Natural killer cell treated with Interleukin-12 subunit alpha and Interleukin-12 subunit beta and Interleukin-15 and Interleukin-18, amount 100 ng/mL, for 72 hours (primary cell): ENCODE measurements at regions not wholly inside any gene's neighbourhood (a gene's known extent, or its start where the extent isn't known, plus 50 kb on each side); places are given as distances from the start of the nearest gene placed in this dataset.

Experiments used
- ATAC-seq, 2 donors: fragments of 150-1000 bp; cut with Tn5 transposase in 1 of 2; sonication (Bioruptor Pico), chemical (Tn5 transposase) in 1 of 2; 2 replicates each; pipeline ENCODE4 v1.10.0; 2021
- DNase-seq: peaks from one replicate; pipeline ENCODE4 v3.0.0; 2022; ENCODE audit warnings: low spot score
- H3K27ac Mint-ChIP-seq, 2 donors: 1 replicate in 1 of 2; 2 replicates in 1 of 2; pipeline ENCODE4 v1.8.0; 2022; ENCODE audit warnings: mixed read lengths in 2 of 2, mild to moderate bottlenecking in 1 of 2, moderate library complexity in 1 of 2
- H3K27me3 Mint-ChIP-seq, 2 donors: 1 replicate in 1 of 2; 2 replicates in 1 of 2; pipeline ENCODE4 v1.8.0; 2022; ENCODE audit warnings: mixed read lengths in 2 of 2
- H3K36me3 Mint-ChIP-seq: one replicate; pipeline ENCODE4 v1.8.0; 2022; ENCODE audit warnings: mixed read lengths
- H3K4me1 Mint-ChIP-seq, 2 donors: 1 replicate in 1 of 2; 2 replicates in 1 of 2; pipeline ENCODE4 v1.8.0; 2022; ENCODE audit warnings: low read depth in 2 of 2, mixed read lengths in 2 of 2, mild to moderate bottlenecking in 1 of 2
- H3K4me3 Mint-ChIP-seq: one replicate; pipeline ENCODE4 v1.8.0; 2022; ENCODE audit warnings: mixed read lengths
- H3K9me3 Mint-ChIP-seq: 2 replicates; pipeline ENCODE4 v1.8.0; 2022; ENCODE audit warnings: mixed read lengths

- Mint-ChIP-seq H3K4me3 (no peak overlapping the region), H3K27ac (peak overlapping the region in 1 of 2 donors; percentile 2), H3K4me1 (peaks cover 8 to 13% of the 10 kb centered on the region in 2 donors), H3K36me3 (no peaks in the 10 kb centered on the region), H3K27me3 (peaks cover 3 to 8% of the 10 kb centered on the region in 2 donors), H3K9me3 (no peaks in the 10 kb centered on the region)
- DNase-seq (peak; percentile 79), ATAC-seq (peak; percentile 82 to 85)
Observed at GRCh38 chr6:20291764-20292580, 79.7 kb upstream of the MBOAT1 start.

GRCh38 chr6:20292905-20293304 is 80.6 kb upstream of the MBOAT1 start:
- no peak for DNase-seq
- peaks cover 8 to 13% of the 10 kb centered on the region in 2 donors for H3K4me1 Mint-ChIP-seq
- peaks cover 2 to 8% of the 10 kb centered on the region in 2 donors for H3K27me3 Mint-ChIP-seq
- no peak for ATAC-seq
- no peaks in the 10 kb centered on the region for H3K9me3 Mint-ChIP-seq
- H3K36me3 Mint-ChIP-seq, result no peaks in the 10 kb centered on the region
- no peak overlapping the region for H3K27ac Mint-ChIP-seq
- H3K4me3 Mint-ChIP-seq, result no peak overlapping the region

- DNase-seq (no peak), ATAC-seq (no peak)
- H3K4me1 Mint-ChIP-seq, result no peaks in the 10 kb centered on the region
- no peaks in the 10 kb centered on the region for H3K9me3 Mint-ChIP-seq
- H3K27ac Mint-ChIP-seq, result no peak overlapping the region
- no peaks in the 10 kb centered on the region for H3K36me3 Mint-ChIP-seq
- H3K27me3 Mint-ChIP-seq, result no peaks in the 10 kb centered on the region
- H3K4me3 Mint-ChIP-seq, result no peak overlapping the region
Observed at GRCh38 chr6:20301256-20301655, 89.0 kb upstream of the MBOAT1 start.

- Mint-ChIP-seq H3K4me3 (no peak overlapping the region), H3K27me3 (no peaks in the 10 kb centered on the region), H3K9me3 (no peaks in the 10 kb centered on the region), H3K36me3 (no peaks in the 10 kb centered on the region), H3K27ac (no peak overlapping the region), H3K4me1 (no peaks in the 10 kb centered on the region)
- no peak for DNase-seq
- ATAC-seq, result no peak
Observed at GRCh38 chr6:20302168-20302567, 89.9 kb upstream of the MBOAT1 start.

GRCh38 chr6:20302702-20303251 is 90.5 kb upstream of the MBOAT1 start:
- no peak for ATAC-seq
- H3K9me3 Mint-ChIP-seq, result no peaks in the 10 kb centered on the region
- no peaks in the 10 kb centered on the region for H3K36me3 Mint-ChIP-seq
- no peaks in the 10 kb centered on the region for H3K4me1 Mint-ChIP-seq
- no peaks in the 10 kb centered on the region for H3K27me3 Mint-ChIP-seq
- no peak overlapping the region for H3K27ac Mint-ChIP-seq
- no peak overlapping the region for H3K4me3 Mint-ChIP-seq
- DNase-seq, result no peak

- H3K4me1 Mint-ChIP-seq, result no peaks in the 10 kb centered on the region
- no peak overlapping the region for H3K4me3 Mint-ChIP-seq
- H3K36me3 Mint-ChIP-seq, result peaks cover 5% of the 10 kb centered on the region
- DNase-seq (no peak), ATAC-seq (no peak)
- H3K27ac Mint-ChIP-seq, result no peak overlapping the region
- H3K27me3 Mint-ChIP-seq, result peaks cover 8 to 12% of the 10 kb centered on the region in 2 donors
- H3K9me3 Mint-ChIP-seq, result peaks cover 3% of the 10 kb centered on the region
Observed at GRCh38 chr6:20306491-20306890, 94.2 kb upstream of the MBOAT1 start.

GRCh38 chr6:20309186-20309585 is 92.5 kb upstream of the E2F3 start:
- Mint-ChIP-seq H3K27ac (no peak overlapping the region), H3K27me3 (peaks cover 11 to 12% of the 10 kb centered on the region in 2 donors), H3K4me1 (peaks cover 0 to 3% of the 10 kb centered on the region in 2 donors), H3K4me3 (no peak overlapping the region), H3K36me3 (peaks cover 5% of the 10 kb centered on the region), H3K9me3 (peaks cover 3% of the 10 kb centered on the region)
- ATAC-seq (no peak), DNase-seq (no peak)

GRCh38 chr6:20310185-20310584 is 91.5 kb upstream of the E2F3 start:
- H3K36me3 Mint-ChIP-seq, result peaks cover 5% of the 10 kb centered on the region
- no peak overlapping the region for H3K27ac Mint-ChIP-seq
- H3K27me3 Mint-ChIP-seq, result peaks cover 11 to 12% of the 10 kb centered on the region in 2 donors
- ATAC-seq (no peak), DNase-seq (no peak)
- H3K4me3 Mint-ChIP-seq, result no peak overlapping the region
- H3K4me1 Mint-ChIP-seq, result peaks cover 0 to 3% of the 10 kb centered on the region in 2 donors
- H3K9me3 Mint-ChIP-seq, result peaks cover 3% of the 10 kb centered on the region

- peaks cover 5% of the 10 kb centered on the region for H3K36me3 Mint-ChIP-seq
- peaks cover 11 to 12% of the 10 kb centered on the region in 2 donors for H3K27me3 Mint-ChIP-seq
- H3K4me1 Mint-ChIP-seq, result peaks cover 0 to 3% of the 10 kb centered on the region in 2 donors
- no peak for ATAC-seq
- peaks cover 3% of the 10 kb centered on the region for H3K9me3 Mint-ChIP-seq
- DNase-seq, result no peak
- no peak overlapping the region for H3K27ac Mint-ChIP-seq
- no peak overlapping the region for H3K4me3 Mint-ChIP-seq
Observed at GRCh38 chr6:20312606-20313005, 89.1 kb upstream of the E2F3 start.

- H3K36me3 Mint-ChIP-seq, result peaks cover 5% of the 10 kb centered on the region
Observed at GRCh38 chr6:20313051-20313450, 88.6 kb upstream of the E2F3 start.

GRCh38 chr6:20313960-20314530 is 87.6 kb upstream of the E2F3 start:
- DNase-seq (no peak), ATAC-seq (no peak)
- peaks cover 7% of the 10 kb centered on the region for H3K9me3 Mint-ChIP-seq
- no peak overlapping the region for H3K27ac Mint-ChIP-seq
- H3K27me3 Mint-ChIP-seq, result peaks cover 5 to 8% of the 10 kb centered on the region in 2 donors
- H3K4me3 Mint-ChIP-seq, result no peak overlapping the region
- H3K36me3 Mint-ChIP-seq, result peaks cover 5% of the 10 kb centered on the region
- H3K4me1 Mint-ChIP-seq, result peaks cover 0 to 3% of the 10 kb centered on the region in 2 donors

More at GRCh38 chr6:20313051-20313450, 88.6 kb upstream of the E2F3 start:
- H3K27me3 Mint-ChIP-seq, result peaks cover 11 to 12% of the 10 kb centered on the region in 2 donors
- H3K4me1 Mint-ChIP-seq, result peaks cover 0 to 3% of the 10 kb centered on the region in 2 donors
- no peak overlapping the region for H3K4me3 Mint-ChIP-seq
- H3K27ac Mint-ChIP-seq, result no peak overlapping the region
- ATAC-seq (no peak), DNase-seq (no peak)
- H3K9me3 Mint-ChIP-seq, result peaks cover 4% of the 10 kb centered on the region

GRCh38 chr6:20314866-20315845 is 86.5 kb upstream of the E2F3 start:
- H3K4me3 Mint-ChIP-seq, result no peak overlapping the region
- H3K27me3 Mint-ChIP-seq, result peaks cover 5% of the 10 kb centered on the region in 2 donors
- peaks cover 0 to 14% of the 10 kb centered on the region in 2 donors for H3K4me1 Mint-ChIP-seq
- ATAC-seq (no peak), DNase-seq (no peak)
- no peak overlapping the region for H3K27ac Mint-ChIP-seq
- peaks cover 10% of the 10 kb centered on the region for H3K9me3 Mint-ChIP-seq
- peaks cover 4% of the 10 kb centered on the region for H3K36me3 Mint-ChIP-seq

- no peak for DNase-seq
- H3K27me3 Mint-ChIP-seq, result peaks cover 0 to 3% of the 10 kb centered on the region in 2 donors
- H3K27ac Mint-ChIP-seq, result no peak overlapping the region
- peaks cover 5 to 19% of the 10 kb centered on the region in 2 donors for H3K4me1 Mint-ChIP-seq
- peaks cover 7% of the 10 kb centered on the region for H3K9me3 Mint-ChIP-seq
- H3K36me3 Mint-ChIP-seq, result no peaks in the 10 kb centered on the region
- H3K4me3 Mint-ChIP-seq, result no peak overlapping the region
- no peak for ATAC-seq
Observed at GRCh38 chr6:20317430-20317829, 84.2 kb upstream of the E2F3 start.
